Thyroid gland (tissue), 4 donors: ENCODE measurements at regions not wholly inside any gene's neighbourhood (a gene's known extent, or its start where the extent isn't known, plus 50 kb on each side); places are given as distances from the start of the nearest gene placed in this dataset.

Experiments used
- CTCF ChIP-seq, 6 experiments: fragments of 200-600 bp in 3 of 6; fragments of 450-650 bp in 3 of 6; sonication (generic) in 3 of 6; IDR thresholded peaks; one replicate each; pipeline ENCODE4 v1.5.1; 2016 to 2019; ENCODE audit warnings: antibody characterized with exemption in 6 of 6, mild to moderate bottlenecking in 2 of 6, inconsistent platforms in 1 of 6, moderate library complexity in 1 of 6
- POLR2A ChIP-seq, 2 donors: fragments of 450-650 bp; IDR thresholded peaks; one replicate each; pipeline ENCODE4 v1.6.1; 2017; ENCODE audit warnings: antibody characterized with exemption in 2 of 2, mild to moderate bottlenecking in 2 of 2, moderate library complexity in 1 of 2

- no peak for TF ChIP-seq POLR2A (IDR thresholded peaks at IDR 0.05)
- TF ChIP-seq CTCF (IDR thresholded peaks at IDR 0.05): no peak
Measured at GRCh38 chr7:35465791-35466336, 212.0 kb upstream of the TBX20 start.
